NCI-H146 treated with DMSO at 0.1 percent for 48 hours (cell line): ENCODE measurements at regions not wholly inside any gene's neighbourhood (a gene's known extent, or its start where the extent isn't known, plus 50 kb on each side); places are given as distances from the start of the nearest gene placed in this dataset.
A peak's percentile ranks its signal among the peaks of the same experiment; 100 is the strongest.

Source experiments
- DNase-seq: peaks from one replicate; lab custom pipeline; 2025; ENCODE audit not compliant: unreplicated experiment; lab: John Stamatoyannopoulos, UW

- no peak for DNase-seq
Measured at GRCh38 chr12:72082986-72083820, 144.6 kb downstream of the TPH2 start.

GRCh38 chr12:72084061-72084460 lies 145.4 kb downstream of the TPH2 start:
- DNase-seq = no peak

GRCh38 chr12:72084880-72085279 lies 146.2 kb downstream of the TPH2 start:
- no peak for DNase-seq

GRCh38 chr12:72089678-72090077 lies 151.0 kb downstream of the TPH2 start:
- peak; percentile 71 for DNase-seq

- no peak for DNase-seq
Measured at GRCh38 chr12:72093424-72093823, 154.8 kb downstream of the TPH2 start.

- no peak for DNase-seq
Measured at GRCh38 chr12:72093930-72094329, 155.3 kb downstream of the TPH2 start.

- DNase-seq = no peak
Measured at GRCh38 chr12:72094490-72094889, 155.8 kb downstream of the TPH2 start.

GRCh38 chr12:72095025-72095424 lies 156.4 kb downstream of the TPH2 start:
- no peak for DNase-seq

- DNase-seq = no peak
Measured at GRCh38 chr12:72098622-72099021, 160.0 kb downstream of the TPH2 start.

GRCh38 chr12:72100854-72101253 lies 162.2 kb downstream of the TPH2 start:
- DNase-seq = no peak

- DNase-seq = no peak
Measured at GRCh38 chr12:72102150-72102549, 163.5 kb downstream of the TPH2 start.

- DNase-seq = no peak
Measured at GRCh38 chr12:72105849-72106248, 166.3 kb upstream of the TRHDE start.

- no peak for DNase-seq
Measured at GRCh38 chr12:72110937-72111650, 161.1 kb upstream of the TRHDE start.

- DNase-seq = no peak
Measured at GRCh38 chr12:72111706-72112105, 160.5 kb upstream of the TRHDE start.

- no peak for DNase-seq
Measured at GRCh38 chr12:72133497-72134055, 138.6 kb upstream of the TRHDE start.

GRCh38 chr12:72134246-72135020 lies 137.7 kb upstream of the TRHDE start:
- DNase-seq = no peak

- no peak for DNase-seq
Measured at GRCh38 chr12:72135021-72135301, 137.2 kb upstream of the TRHDE start.

GRCh38 chr12:72136792-72137191 lies 135.4 kb upstream of the TRHDE start:
- no peak for DNase-seq

- no peak for DNase-seq
Measured at GRCh38 chr12:72139411-72139810, 132.8 kb upstream of the TRHDE start.

- DNase-seq = peak; percentile 52
Measured at GRCh38 chr12:72141381-72141780, 130.8 kb upstream of the TRHDE start.

GRCh38 chr12:72144553-72144952 lies 127.6 kb upstream of the TRHDE start:
- no peak for DNase-seq

- DNase-seq = no peak
Measured at GRCh38 chr12:72146495-72146894, 125.7 kb upstream of the TRHDE start.
